ENCODE measurements at regions not wholly inside any gene's neighbourhood (a gene's known extent, or its start where the extent isn't known, plus 50 kb on each side); places are given as distances from the start of the nearest gene placed in this dataset.

GRCh38 chr5:23400951-23401350, 106.5 kb upstream of the PRDM9 start:
- H3K36me3 ChIP-seq = no peaks in the 10 kb centered on the region
- WGBS, 2 donors = 84 to 85% methylated on average over 5 of the region's 5 CpGs
- TF ChIP-seq, protein P1, sequence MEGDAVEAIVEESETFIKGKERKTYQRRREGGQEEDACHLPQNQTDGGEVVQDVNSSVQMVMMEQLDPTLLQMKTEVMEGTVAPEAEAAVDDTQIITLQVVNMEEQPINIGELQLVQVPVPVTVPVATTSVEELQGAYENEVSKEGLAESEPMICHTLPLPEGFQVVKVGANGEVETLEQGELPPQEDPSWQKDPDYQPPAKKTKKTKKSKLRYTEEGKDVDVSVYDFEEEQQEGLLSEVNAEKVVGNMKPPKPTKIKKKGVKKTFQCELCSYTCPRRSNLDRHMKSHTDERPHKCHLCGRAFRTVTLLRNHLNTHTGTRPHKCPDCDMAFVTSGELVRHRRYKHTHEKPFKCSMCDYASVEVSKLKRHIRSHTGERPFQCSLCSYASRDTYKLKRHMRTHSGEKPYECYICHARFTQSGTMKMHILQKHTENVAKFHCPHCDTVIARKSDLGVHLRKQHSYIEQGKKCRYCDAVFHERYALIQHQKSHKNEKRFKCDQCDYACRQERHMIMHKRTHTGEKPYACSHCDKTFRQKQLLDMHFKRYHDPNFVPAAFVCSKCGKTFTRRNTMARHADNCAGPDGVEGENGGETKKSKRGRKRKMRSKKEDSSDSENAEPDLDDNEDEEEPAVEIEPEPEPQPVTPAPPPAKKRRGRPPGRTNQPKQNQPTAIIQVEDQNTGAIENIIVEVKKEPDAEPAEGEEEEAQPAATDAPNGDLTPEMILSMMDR (IDR thresholded peaks at IDR 0.05) = no peak
- TF ChIP-seq POLR2A (IDR thresholded peaks at IDR 0.05) (no peak), EP300 (IDR thresholded peaks at IDR 0.05) (no peak)
- no peaks in the 10 kb centered on the region for H3K27me3 ChIP-seq
- no peak overlapping the region for H3K4me3 ChIP-seq
- DNase-seq (ENCODE audit: low spot score in 2 of 2) = no peak
- no peaks in the 10 kb centered on the region for H3K9me3 ChIP-seq
- no peaks in the 10 kb centered on the region for H3K4me1 ChIP-seq
- H3K27ac ChIP-seq = no peak overlapping the region

- 61 to 84% methylated on average over 2 of the region's 2 CpGs for WGBS, 2 donors
- TF ChIP-seq EP300 (IDR thresholded peaks at IDR 0.05) (no peak), POLR2A (IDR thresholded peaks at IDR 0.05) (no peak)
- TF ChIP-seq, protein P1 (IDR thresholded peaks at IDR 0.05) = no peak
- H3K9me3 ChIP-seq = no peaks in the 10 kb centered on the region
Observed at GRCh38 chr5:23396346-23396745, 111.1 kb upstream of the PRDM9 start.

GRCh38 chr5:23389291-23390101, 117.9 kb upstream of the PRDM9 start:
- Histone ChIP-seq H3K4me1 (no peaks in the 10 kb centered on the region), H3K36me3 (no peaks in the 10 kb centered on the region), H3K27me3 (no peaks in the 10 kb centered on the region), H3K9me3 (no peaks in the 10 kb centered on the region), H3K4me3 (no peak overlapping the region), H3K27ac (no peak overlapping the region)
- TF ChIP-seq POLR2A (IDR thresholded peaks at IDR 0.05) (no peak), EP300 (IDR thresholded peaks at IDR 0.05) (no peak)
- TF ChIP-seq, protein P1 (IDR thresholded peaks at IDR 0.05) = no peak
- DNase-seq (ENCODE audit: low spot score in 2 of 2) = no peak
- WGBS, 2 donors = 60 to 61% methylated on average over 4 of the region's 4 CpGs

More at GRCh38 chr5:23396346-23396745, 111.1 kb upstream of the PRDM9 start:
- Histone ChIP-seq H3K36me3 (no peaks in the 10 kb centered on the region), H3K27ac (no peak overlapping the region), H3K4me1 (no peaks in the 10 kb centered on the region), H3K27me3 (no peaks in the 10 kb centered on the region), H3K4me3 (no peak overlapping the region)
- DNase-seq (ENCODE audit: low spot score in 2 of 2) = no peak

- no peaks in the 10 kb centered on the region for H3K4me1 ChIP-seq
- WGBS, 2 donors = 76 to 81% methylated on average over 1 of the region's 1 CpG
- no peaks in the 10 kb centered on the region for H3K36me3 ChIP-seq
- TF ChIP-seq POLR2A (IDR thresholded peaks at IDR 0.05) (no peak), EP300 (IDR thresholded peaks at IDR 0.05) (no peak)
- no peak overlapping the region for H3K4me3 ChIP-seq
- H3K27me3 ChIP-seq = no peaks in the 10 kb centered on the region
- no peak overlapping the region for H3K27ac ChIP-seq
- peaks cover 0 to 6% (median 0%) of the 10 kb centered on the region in 4 donors for H3K9me3 ChIP-seq
- DNase-seq (ENCODE audit: low spot score in 2 of 2) = no peak
Observed at GRCh38 chr5:23385036-23385435, 122.4 kb upstream of the PRDM9 start.

DNA sequence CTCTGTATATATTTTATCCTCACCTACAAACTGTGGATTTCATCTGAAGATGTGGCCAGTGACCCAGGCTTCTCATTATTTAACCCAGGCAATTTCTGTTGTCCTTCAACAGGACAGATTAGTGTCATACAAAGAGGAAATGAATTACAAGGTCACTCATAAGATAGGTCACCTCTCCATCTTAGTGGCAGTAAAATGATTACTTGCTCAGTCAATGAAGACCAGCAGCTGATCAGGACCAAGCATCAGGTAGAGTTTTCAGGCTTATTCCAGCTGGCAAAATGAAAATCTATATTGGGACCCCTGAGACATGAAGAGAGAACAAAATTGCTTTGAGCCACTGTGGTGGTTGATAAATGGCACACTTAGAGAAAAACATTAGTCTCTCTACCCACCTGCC, 135.2 kb upstream of the PRDM9 start:
- Histone ChIP-seq H3K27ac (no peak overlapping the region), H3K9me3 (no peaks in the 10 kb centered on the region), H3K4me1 (no peaks in the 10 kb centered on the region), H3K27me3 (no peaks in the 10 kb centered on the region), H3K4me3 (no peak overlapping the region), H3K36me3 (no peaks in the 10 kb centered on the region)
- TF ChIP-seq, protein P1 (IDR thresholded peaks at IDR 0.05) = no peak
- no peak for TF ChIP-seq EP300 (IDR thresholded peaks at IDR 0.05)
- no peak for TF ChIP-seq POLR2A (IDR thresholded peaks at IDR 0.05)
- no peak for DNase-seq (ENCODE audit: low spot score in 2 of 2)
